ENCODE measurements at regions not wholly inside any gene's neighbourhood (a gene's known extent, or its start where the extent isn't known, plus 50 kb on each side); places are given as distances from the start of the nearest gene placed in this dataset.

GRCh38 chr4:162557516-162558106, 393.8 kb upstream of the FSTL5 start:
- H3K27ac ChIP-seq (ENCODE audit: low read depth, low read length): no peak overlapping the region
- H3K27me3 ChIP-seq (ENCODE audit: control insufficient read depth, insufficient read depth, low read length): no peaks in the 10 kb centered on the region
- ChIA-PET CTCF (no interaction called here), POLR2A (no interaction called here)
- no peak overlapping the region for H3K4me3 ChIP-seq (ENCODE audit: low read depth, low read length)
- TF ChIP-seq CTCF (IDR thresholded peaks at IDR 0.05; ENCODE audit: low read depth, low read length): no peak
- no peak for DNase-seq (ENCODE audit: low read depth, low spot score)
- peaks cover 8% of the 10 kb centered on the region for H3K9me3 ChIP-seq (ENCODE audit: control insufficient read depth, insufficient read depth, low read length)

GRCh38 chr4:162535121-162535520, 371.3 kb upstream of the FSTL5 start:
- ChIA-PET CTCF (no interaction called here), POLR2A (no interaction called here)
- peaks cover 32% of the 10 kb centered on the region for H3K9me3 ChIP-seq (ENCODE audit: control insufficient read depth, insufficient read depth, low read length)
- H3K4me3 ChIP-seq (ENCODE audit: low read depth, low read length): no peak overlapping the region
- no peak overlapping the region for H3K27ac ChIP-seq (ENCODE audit: low read depth, low read length)
- H3K27me3 ChIP-seq (ENCODE audit: control insufficient read depth, insufficient read depth, low read length): no peaks in the 10 kb centered on the region
- DNase-seq (ENCODE audit: low read depth, low spot score): no peak
- no peak for TF ChIP-seq CTCF (IDR thresholded peaks at IDR 0.05; ENCODE audit: low read depth, low read length)

- TF ChIP-seq CTCF (IDR thresholded peaks at IDR 0.05; ENCODE audit: low read depth, low read length): no peak
- no peak for DNase-seq (ENCODE audit: low read depth, low spot score)
- Histone ChIP-seq H3K4me3 (ENCODE audit: low read depth, low read length) (no peak overlapping the region), H3K27me3 (ENCODE audit: control insufficient read depth, insufficient read depth, low read length) (no peaks in the 10 kb centered on the region), H3K27ac (ENCODE audit: low read depth, low read length) (no peak overlapping the region), H3K9me3 (ENCODE audit: control insufficient read depth, insufficient read depth, low read length) (peaks cover 4% of the 10 kb centered on the region; the same call in 1 of the 2 replicates)
- POLR2A ChIA-PET: no interaction called here
- CTCF ChIA-PET: no interaction called here
Measured at GRCh38 chr4:162523171-162523570, 359.4 kb upstream of the FSTL5 start.

GRCh38 chr4:162522724-162523123, 358.9 kb upstream of the FSTL5 start:
- ChIA-PET CTCF (no interaction called here), POLR2A (no interaction called here)
- no peak for TF ChIP-seq CTCF (IDR thresholded peaks at IDR 0.05; ENCODE audit: low read depth, low read length)

GRCh38 chr4:162510937-162511336, 347.1 kb upstream of the FSTL5 start:
- no peaks in the 10 kb centered on the region for H3K9me3 ChIP-seq (ENCODE audit: control insufficient read depth, insufficient read depth, low read length)
- no peak for TF ChIP-seq CTCF (IDR thresholded peaks at IDR 0.05; ENCODE audit: low read depth, low read length)
- H3K4me3 ChIP-seq (ENCODE audit: low read depth, low read length): no peak overlapping the region
- no peak for DNase-seq (ENCODE audit: low read depth, low spot score)
- POLR2A ChIA-PET: no interaction called here
- CTCF ChIA-PET: no interaction called here
- no peak overlapping the region for H3K27ac ChIP-seq (ENCODE audit: low read depth, low read length)
- H3K27me3 ChIP-seq (ENCODE audit: control insufficient read depth, insufficient read depth, low read length): no peaks in the 10 kb centered on the region

More at GRCh38 chr4:162522724-162523123, 358.9 kb upstream of the FSTL5 start:
- Histone ChIP-seq H3K27ac (ENCODE audit: low read depth, low read length) (no peak overlapping the region), H3K9me3 (ENCODE audit: control insufficient read depth, insufficient read depth, low read length) (peaks cover 4% of the 10 kb centered on the region; the same call in 1 of the 2 replicates), H3K27me3 (ENCODE audit: control insufficient read depth, insufficient read depth, low read length) (no peaks in the 10 kb centered on the region), H3K4me3 (ENCODE audit: low read depth, low read length) (no peak overlapping the region)
- DNase-seq (ENCODE audit: low read depth, low spot score): no peak

Measured in AG04450 (cell line).